Femur (tissue), 1 donor: ENCODE measurements at regions not wholly inside any gene's neighbourhood (a gene's known extent, or its start where the extent isn't known, plus 50 kb on each side); places are given as distances from the start of the nearest gene placed in this dataset.
"Not testable (repeated sequence)": the region's sequence is repeated elsewhere in the genome, so short reads cannot be mapped to it uniquely, and the experiment has no call there.

Experiments
- DNase-seq: peaks from one replicate; pipeline ENCODE4 v3.0.0-alpha.2; 2017

DNA sequence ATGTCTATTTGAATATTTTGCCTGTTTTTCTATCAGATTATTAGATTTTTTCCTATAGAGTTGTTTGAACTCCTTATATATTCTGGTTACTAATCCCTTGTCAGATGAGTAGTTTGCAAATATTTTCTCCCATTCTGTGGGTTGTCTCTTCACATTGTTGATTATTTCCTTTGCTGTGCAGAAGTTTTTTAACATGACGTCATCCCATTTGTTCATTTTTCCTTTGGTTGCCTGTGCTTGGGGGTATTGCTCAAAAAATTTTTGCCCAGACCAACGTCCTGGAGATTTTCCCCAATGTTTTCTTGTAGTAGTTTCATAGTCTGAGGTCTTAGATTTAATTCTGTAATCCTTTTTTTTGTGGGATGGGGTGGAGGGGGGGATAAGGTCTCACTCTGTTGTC, 168.7 kb upstream of the NFIA start:
- not testable (repeated sequence) for DNase-seq

DNA sequence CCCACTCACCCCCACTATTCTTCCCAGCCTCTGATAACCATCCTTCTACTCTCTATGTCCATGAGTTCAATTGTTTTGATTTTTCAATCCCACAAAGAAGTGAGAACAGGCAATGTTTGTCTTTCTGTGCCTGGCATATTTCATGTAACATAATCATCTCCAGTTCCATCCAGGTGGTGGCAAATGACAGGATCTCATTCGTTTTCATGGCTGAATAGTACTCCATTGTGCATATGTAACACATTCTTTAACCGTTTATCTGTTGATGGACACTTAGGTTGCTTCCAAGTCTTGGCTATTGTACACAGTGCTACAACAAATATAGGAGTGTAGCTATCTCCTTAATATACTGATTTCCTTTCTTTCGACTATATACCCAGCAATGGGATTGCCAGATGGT, 169.3 kb upstream of the NFIA start:
- DNase-seq = no peak

DNA sequence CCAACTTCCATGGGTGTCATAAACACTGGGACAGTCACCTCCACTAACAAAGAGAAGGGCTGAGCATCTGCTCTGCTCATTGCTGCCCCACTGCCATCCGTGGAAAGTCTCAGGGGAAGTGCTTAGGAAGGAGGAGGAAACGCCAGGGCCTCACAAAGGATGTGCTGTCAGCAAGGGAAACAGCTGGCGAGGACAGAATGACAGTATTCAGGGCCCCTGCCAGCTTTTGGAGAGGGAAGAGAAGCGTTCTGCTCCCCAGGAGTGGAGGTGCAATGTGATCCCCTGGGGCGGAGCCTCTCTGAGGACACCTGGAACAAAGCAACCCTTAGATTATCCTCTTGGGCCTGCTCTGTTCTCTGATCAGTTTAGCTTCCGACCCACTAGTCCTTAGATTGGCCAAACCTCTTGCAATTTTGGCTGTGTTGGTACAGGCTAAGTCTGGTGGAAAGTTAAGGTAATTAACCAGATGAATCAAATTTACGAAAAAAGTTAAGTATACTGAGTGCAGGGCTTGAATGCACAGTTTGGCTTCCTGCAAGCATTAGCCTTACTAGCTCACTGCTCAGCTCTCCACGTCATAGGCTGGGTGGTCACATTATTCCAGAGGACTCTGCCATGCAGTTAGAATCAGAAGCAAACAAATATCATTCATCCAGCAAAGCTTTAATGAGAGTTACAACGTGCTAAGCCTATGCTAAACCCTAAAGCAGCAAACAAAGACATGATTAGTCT, 170.2 kb upstream of the NFIA start:
- peak; percentile 78 for DNase-seq

DNA sequence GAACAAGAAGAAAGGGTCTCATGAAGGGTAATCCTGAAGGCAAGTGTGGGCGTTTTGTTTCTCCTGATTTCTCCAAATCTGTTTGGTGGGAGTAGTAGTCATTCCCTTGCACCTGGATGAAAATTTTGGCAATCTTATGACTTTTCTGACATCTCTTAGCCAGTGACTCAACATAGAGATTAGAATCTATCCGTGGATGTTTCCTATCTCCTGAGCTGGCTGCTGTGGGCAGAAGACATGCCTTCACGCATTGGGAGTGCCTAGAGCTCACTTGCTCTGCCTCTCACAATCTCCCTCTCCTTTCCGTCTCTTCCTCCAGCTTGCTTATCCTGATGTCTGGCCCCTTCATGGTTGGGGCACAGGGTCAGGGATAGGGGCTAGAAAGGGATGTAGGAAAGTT, 174.2 kb upstream of the NFIA start:
- DNase-seq = no peak

DNA sequence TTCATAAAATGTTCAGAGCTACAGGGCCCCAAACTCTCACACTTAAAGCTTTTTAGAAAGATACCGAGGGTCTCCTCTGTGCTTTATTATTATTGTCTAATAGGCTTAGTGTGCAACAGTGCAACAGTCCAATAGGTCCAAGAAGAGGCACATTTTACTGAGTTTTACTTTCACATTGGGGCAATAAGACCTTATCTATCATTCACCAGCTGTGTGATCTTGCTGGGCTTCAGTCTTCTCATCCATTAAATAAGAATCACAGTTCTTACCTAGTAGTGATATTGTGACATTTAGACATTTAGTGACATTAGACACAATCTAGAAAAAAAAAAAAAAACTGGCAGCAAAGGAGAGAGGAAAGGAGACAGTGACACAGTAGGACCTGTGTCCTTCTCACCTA, 175.8 kb upstream of the NFIA start:
- no peak for DNase-seq

DNA sequence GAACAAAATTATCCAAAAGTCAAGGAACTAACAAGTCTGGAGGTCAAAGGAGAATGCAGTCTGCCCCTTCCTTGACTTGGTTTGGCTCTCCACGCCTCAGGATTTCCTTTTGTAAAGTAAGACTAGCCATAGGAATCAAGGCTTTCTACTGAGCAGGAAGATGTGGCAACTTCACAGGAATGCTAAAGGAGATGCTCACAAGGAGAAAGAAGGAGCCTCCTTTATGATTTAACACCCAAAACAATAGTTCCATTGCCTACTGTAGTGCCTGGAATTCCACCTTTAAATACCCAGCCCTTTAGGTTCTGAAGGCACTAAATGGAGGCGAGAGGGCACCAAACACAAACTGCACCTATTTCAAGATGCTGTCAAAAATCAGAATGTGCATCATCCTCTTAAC, 176.3 kb upstream of the NFIA start:
- no peak for DNase-seq

DNA sequence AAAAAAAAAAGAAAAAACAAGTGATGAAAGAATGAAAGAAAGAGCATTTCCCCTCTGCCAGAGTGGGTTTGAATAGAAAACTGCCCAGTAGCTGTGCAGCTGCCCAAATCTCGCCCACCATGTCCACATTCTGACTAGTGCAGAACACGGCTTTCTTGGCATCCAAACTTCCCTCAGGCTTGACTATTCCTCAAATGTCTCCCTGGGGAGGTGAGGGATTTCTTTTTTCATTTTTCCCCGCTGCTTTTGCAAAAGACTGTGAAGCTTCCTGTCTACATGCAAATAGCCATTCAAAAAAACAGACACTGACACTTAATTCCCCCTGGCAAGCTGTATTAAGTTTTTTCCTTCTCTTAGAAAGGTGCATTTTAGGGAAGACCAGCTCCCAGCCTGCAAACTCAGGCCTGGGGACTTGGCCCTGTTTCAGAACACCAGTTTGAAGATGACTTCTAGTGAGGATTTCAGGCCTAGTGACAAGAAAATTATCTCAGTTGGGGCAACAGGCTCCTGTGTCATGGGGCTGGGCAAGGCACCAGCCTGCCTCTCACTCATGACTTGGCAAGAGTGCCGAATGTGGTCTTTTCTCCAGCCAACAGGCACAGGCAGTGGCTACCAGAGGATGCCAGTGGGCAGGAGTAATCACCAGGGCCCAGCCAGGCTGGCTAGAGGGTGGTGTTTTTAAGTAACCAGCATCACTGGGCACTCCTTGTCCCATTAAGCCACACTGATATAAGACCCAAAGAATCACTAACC, 178.1 kb upstream of the NFIA start:
- DNase-seq = peak; percentile 78

DNA sequence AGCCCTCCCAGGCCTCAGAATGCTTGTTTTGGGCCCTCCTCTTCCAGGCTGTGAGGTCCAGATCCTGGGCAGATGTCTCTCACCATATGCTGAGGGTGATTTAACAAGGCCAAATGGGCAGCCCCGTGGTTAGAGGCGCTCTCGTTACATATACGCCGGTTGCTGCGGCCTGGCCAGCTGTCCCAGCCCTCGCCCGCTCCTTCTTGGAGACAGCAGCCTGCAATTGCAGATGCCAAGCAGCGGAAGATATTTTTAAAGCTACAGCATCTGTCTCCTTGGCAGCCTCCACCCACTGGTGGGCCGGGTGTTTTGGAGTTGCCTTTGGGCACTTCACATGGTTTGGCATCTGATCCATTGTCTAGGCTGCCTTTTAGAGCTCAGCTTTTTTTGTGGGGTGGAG, 178.8 kb upstream of the NFIA start:
- peak; percentile 93 for DNase-seq

DNA sequence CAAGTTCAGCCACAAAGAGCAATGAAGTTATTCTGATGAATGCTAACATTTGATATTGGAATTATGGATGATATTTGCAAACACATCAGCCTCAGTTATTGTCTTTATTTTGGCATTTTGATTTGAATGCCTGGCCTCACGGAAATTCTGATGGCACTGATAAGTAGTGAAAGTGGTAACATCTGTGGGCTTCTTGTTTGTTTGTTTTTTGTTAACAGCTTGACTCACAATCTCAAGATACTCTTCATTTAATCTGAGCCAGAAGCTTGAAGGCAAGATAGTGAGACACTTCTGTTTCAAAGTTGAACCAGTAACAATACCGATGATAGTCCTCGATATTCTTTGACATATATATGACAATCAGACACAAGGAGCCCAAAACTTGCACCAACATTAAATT, 182.9 kb upstream of the NFIA start:
- no peak for DNase-seq

DNA sequence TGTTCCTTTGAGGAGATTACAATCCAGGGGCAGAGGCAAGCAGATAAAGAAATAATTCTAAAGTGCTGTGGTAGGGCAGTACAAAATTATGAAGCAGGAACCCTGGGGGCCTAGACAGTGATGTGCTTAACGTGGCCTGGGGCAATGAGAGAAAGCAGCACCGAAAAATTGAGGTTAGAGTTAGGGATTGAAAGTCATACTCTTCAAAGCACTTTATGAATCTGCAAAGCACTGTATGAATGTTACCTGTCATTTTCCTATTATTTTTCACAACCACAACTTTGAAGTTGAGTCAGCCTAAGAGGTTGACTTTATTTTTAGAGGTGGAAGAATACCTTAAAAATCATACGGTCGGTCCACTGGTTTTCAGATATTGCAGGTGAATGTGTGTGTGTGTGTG, 183.4 kb upstream of the NFIA start:
- no peak for DNase-seq

DNA sequence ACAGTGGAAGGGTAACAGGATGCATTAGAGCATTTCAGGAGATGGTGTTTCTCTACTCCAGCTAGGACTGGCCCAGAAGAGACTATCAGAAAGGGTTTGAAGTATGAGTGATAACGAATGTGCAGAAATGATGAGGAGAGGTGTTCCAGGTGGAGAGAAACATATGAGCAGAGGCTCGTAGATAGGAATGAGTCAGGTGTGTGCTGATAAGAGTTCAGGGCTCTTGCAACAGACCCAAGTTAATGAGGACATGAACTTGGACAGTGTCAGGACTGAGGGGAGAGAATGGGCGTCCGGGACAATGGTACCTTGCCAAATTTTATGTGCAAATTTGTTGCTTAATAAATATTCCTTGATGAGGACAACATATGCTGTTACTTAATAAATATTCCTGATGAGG, 183.9 kb upstream of the NFIA start:
- DNase-seq = no peak

DNA sequence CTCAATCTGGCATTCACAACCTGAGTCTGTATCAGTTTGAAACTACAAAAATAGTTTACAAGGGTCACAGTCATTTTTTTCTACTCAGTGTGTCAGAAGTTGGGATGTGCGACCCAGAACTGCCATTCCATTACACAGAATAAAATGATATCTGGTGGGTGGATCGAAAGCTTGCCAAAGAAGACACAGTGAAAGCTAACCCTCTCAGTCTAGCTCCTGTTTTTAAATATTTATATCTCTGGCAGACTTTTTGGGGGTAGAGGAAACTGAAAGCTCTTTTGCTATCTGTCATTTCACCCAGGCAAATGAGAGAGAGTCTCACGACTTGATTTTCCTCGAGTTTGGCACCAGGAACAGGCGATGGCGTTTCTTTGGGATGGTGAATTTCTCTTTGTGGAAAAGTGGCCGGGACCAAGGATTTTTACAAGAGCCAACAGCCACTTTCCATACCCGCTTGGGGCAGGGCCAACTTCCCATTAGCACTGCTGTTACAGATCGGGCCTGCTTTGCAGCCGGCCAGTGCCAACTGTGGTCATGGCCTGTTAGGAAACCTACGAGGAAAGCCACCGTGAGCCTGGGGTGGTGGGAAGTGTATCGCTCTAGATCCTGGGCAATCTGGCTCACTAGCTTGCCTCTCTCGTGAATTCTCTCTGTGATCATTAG, 185.5 kb upstream of the NFIA start:
- peak; percentile 79 for DNase-seq

DNA sequence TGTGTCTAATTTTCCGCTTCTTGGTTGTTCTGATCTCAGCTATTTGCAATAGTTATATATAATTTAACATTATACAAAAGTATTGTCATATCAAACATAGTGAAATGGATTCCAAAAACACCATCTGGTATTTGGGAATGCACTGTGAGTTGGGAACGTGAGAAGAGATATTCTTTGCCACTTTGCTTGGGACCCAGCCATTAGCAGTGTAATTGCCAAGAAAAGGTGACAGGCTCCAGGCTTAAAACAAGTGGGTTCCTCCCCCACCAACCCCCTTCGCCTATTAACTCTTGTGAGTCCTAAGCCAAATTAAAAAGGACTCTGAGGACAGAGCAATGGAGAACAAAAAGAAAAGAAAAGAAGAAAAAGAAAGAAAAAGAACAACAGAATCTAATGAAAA, 186.7 kb upstream of the NFIA start:
- peak; percentile 49 for DNase-seq

DNA sequence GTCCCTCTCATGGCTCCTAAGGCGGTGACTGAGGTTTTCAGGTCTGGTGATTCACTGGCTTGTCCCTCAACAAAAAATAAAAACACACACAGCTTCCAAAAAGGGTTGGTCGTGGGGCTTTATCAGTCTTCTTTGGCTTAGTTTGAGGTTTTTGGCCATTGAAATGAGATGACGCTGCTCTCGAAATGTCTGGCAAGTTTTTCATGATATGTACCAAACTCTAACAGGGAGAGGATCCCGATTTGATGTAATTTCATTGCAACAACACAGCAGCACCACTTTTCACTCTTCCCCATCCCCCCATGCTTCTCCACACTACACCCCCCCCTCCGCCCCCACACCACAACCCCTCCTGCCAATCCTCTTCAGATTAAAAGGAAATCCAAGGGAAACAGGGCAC, 187.1 kb upstream of the NFIA start:
- no peak for DNase-seq

DNA sequence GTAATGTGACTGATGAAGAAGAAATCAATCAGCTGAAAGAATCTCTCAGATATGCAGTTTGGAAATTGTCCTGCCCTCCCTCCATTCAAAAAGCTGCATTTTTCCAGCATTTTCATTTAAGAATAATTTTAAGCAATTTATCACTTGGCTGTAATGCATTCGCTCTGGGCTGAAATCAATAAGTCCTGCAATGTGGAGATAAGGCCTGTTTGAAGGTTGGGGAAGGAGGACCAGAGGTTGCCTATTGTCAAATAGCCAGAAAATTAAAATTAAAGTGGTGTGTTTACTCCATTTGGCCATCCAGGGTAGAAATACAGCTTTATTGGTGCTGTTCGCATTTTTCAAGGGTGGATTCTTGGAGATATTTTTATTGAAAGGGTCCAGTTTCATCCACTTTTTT, 187.6 kb upstream of the NFIA start:
- DNase-seq = no peak

DNA sequence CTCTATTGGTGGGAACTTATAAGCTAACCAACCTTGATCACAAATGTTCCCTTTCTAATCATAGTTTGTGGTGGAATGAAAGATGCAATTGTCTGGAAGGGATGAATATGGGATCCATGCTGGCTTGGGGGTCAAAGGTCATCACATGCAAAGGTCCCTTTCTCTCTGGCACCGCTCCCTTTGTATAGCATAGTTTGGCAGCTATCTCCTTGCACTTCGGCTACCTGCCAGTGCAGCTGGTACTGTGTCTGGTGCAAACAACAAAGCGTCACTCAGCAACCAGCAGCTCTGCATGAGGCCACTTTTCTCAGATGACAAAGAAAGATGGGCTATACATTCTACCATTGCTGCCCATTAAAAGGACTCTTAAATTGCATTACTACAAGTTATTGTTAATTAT, 188.2 kb upstream of the NFIA start:
- DNase-seq = peak; percentile 69

DNA sequence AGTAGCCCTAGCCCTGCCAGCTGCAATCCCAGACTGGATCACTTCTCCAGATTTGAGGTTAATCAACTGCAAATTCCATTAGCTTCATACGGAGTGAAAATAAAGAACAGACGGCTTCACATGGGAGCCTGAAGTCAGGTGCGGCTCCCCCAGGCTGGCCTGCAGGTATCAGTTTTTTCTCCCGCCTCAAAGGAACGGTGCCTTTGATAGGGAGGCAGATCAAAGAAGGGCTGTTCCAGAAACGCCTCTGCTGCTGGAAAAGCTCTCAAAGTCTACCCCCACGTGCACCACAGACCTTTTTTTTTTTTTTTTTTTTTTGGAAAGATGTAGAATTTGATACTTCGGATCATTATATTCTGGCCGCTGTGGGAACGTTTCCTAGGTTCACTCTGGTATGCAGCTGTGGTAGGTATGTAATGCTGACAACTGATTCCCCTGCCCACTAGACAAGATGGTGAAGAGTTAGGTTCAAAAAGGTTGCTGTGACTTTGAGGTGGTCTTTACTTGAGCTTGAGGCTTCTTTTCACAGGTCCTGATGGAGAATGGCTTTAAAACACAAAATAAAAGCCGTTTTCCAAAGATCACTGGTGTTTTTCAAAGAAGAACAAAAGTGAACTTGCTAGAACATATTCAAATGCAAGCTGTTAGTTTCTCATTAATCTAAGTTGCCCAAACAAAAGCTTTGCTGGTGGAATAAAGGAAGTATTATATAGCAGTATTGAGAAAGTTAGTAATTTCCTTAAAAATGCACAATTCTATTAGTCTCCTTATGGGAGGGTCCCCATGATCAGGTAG, 189.0 kb upstream of the NFIA start:
- no peak for DNase-seq

DNA sequence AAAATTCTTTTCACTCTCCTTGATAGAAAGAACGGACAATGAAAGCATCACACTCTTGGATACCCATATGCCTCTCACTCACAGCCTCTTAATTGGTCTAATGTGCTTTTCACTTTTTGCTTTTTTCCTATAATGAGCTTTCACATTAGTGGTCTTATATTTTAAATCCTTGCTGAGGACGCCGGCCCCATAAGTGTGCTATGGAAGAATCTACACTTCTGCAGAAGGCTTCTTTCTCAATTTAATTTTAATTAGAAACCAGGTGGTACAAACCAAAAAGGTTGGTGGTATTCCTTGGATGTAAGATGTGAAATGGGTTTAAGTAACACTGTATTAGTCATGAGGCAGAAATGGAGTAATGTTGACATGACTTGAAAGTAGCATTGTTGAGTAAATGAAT, 190.6 kb upstream of the NFIA start:
- DNase-seq = no peak

DNA sequence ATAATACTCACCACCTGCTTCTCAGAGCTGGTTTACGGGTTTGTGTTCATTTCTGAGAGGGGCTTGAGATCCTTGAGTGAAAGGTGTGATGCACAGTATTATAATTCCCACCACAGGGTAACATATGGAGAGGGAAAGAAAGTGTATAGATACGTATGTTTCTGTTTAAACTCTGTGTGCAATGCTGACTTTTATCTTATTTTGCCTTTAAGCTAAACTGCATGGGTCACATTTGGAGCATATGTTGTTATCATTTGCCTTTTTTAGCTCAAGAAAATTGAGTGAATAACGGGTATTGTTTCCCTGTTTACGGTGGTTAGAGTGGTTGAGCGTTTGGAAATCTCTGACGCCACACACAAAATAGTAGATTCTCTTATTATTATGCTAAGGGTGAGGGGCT, 191.1 kb upstream of the NFIA start:
- no peak for DNase-seq

DNA sequence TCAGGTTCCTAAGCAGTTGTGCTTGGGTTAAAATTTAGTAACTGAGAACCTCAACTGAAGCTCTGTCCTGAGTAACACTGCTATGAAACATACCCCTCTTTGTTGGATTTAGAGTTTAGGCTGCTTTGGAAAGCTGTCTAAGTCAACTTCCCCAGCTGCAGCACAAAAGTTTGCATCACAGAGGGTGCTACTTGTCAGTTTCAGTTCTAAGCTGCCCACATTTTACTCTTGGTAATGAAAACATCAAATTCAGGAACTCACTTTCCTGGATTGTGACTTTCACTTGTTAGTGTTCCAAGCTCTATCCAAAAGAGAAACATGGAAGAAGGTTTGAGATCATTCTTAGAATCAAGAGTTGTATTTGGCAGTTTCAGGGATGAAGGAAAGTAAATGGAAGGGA, 191.7 kb upstream of the NFIA start:
- DNase-seq = no peak

DNA sequence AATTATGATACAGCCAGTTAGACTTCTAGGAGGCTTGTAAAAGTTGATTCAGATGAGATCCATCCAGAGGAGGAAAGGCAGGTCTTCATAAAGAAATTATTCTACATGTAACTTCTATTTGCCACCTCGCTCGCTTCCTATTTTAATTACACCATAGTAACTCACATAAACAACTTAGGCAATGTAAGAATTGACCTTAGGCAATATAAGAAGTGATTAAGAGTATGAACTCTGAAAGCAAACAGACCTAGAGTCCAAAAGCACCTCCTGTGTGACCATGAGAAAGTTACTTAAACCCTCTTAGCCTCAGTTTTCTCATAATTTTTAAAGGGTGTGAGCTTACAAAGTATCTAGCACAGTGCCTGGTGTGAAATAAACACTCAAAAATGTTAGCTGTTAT, 192.7 kb upstream of the NFIA start:
- DNase-seq = no peak

DNA sequence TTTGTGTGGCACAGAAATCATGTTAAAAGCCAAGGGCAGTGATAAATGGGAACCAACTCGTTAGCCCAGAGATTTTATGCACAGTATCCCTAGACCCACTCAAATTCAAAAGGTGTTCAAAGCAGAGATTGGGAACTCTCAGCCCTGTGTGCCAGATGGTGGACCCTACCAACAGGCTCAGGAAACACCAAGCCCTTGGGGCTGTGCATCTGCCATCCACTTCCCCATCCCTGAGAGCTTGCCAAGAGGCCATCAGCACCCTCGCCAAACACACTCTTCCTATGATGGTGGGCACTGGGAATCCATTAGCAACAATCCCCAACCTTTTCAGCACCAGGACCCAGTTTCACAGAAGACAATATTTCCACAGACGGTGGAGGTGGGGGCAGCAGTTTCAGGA, 194.2 kb upstream of the NFIA start:
- DNase-seq = no peak

DNA sequence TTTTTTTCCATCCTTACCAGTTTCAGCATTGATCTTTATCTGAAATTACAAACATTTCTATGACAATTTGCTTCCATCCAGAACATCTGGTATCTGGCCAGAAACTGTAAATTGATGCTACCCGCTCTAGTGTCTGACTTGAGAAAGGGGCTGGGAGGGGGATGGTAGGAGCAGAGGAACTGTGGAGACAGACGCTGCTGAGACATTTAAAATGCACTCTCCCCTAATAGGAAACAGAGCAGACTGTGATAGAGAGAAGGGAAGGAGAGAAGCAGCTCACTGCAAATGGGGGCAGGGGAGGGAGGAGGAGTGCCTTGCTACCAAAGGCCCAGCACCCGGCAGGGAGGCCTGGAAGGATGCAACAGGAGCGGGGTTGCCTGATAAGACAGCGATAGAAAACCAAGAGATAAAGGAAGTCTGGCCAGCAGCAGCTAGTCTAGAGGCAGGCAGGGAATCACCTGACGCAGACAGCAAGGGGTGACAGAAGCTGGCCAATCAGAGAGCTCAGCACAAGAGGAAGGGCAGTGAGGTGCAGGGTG, 195.5 kb upstream of the NFIA start:
- no peak for DNase-seq
